OCI-LY1 (cell line): ENCODE measurements at regions not wholly inside any gene's neighbourhood (a gene's known extent, or its start where the extent isn't known, plus 50 kb on each side); places are given as distances from the start of the nearest gene placed in this dataset.

ENCODE experiments used
- H2AFZ ChIP-seq: fragments of 200-600 bp; sonication (generic), shearing (Covaris generic); 2 replicates; pipeline ENCODE4 v1.6.0; 2014; ENCODE audit warnings: antibody characterized with exemption, mild to moderate bottlenecking, low read length
- H3F3A ChIP-seq: fragments of 200-600 bp; sonication (generic), shearing (Covaris generic); 2 replicates; pipeline ENCODE4 v1.6.0; 2014; ENCODE audit warnings: mild to moderate bottlenecking, antibody characterized with exemption, low read length, moderate library complexity; ENCODE audit not compliant: insufficient read depth
- H3K27ac ChIP-seq: fragments of 200-600 bp; sonication (generic); 2 replicates; pipeline ENCODE4 v1.5.1; 2014; ENCODE audit warnings: low read length, mixed run types, mild to moderate bottlenecking, low read depth; ENCODE audit not compliant: poor library complexity, severe bottlenecking
- H3K27me3 ChIP-seq: fragments of 200-600 bp; sonication (generic); 2 replicates; pipeline ENCODE4 v1.6.0; 2014; ENCODE audit warnings: antibody characterized with exemption, mild to moderate bottlenecking, low read length, moderate library complexity; ENCODE audit not compliant: insufficient read depth
- H3K36me3 ChIP-seq: fragments of 200-600 bp; sonication (generic); 2 replicates; pipeline ENCODE4 v1.6.1; 2014; ENCODE audit warnings: mild to moderate bottlenecking, antibody characterized with exemption, low read length, moderate library complexity, mixed read lengths; ENCODE audit not compliant: insufficient read depth
- H3K4me1 ChIP-seq: fragments of 200-600 bp; sonication (generic); 2 replicates; pipeline ENCODE4 v1.5.1; 2014; ENCODE audit warnings: mild to moderate bottlenecking, low read length, moderate library complexity; ENCODE audit not compliant: insufficient read depth, severe bottlenecking
- H3K4me2 ChIP-seq: fragments of 200-600 bp; sonication (generic), shearing (Covaris generic); 2 replicates; pipeline ENCODE4 v1.6.1; 2014; ENCODE audit warnings: low read length
- H3K4me3 ChIP-seq: fragments of 200-600 bp; sonication (generic); 2 replicates; pipeline ENCODE4 v1.5.1; 2014; ENCODE audit warnings: low read length, low read depth, mild to moderate bottlenecking, mixed read lengths; ENCODE audit not compliant: poor library complexity, severe bottlenecking
- H3K79me2 ChIP-seq: fragments of 200-600 bp; shearing (Covaris generic); 2 replicates; pipeline ENCODE4 v1.6.1; 2016; ENCODE audit warnings: mixed run types, low read length, mixed read lengths; ENCODE audit not compliant: insufficient read depth
- H3K9ac ChIP-seq: fragments of 200-600 bp; sonication (generic), shearing (Covaris generic); 2 replicates; pipeline ENCODE4 v1.6.1; 2014; ENCODE audit warnings: mild to moderate bottlenecking, low read length, mixed read lengths
- H3K9me2 ChIP-seq: fragments of 200-600 bp; sonication (generic), shearing (Covaris generic); 2 replicates; pipeline ENCODE4 v1.6.1; 2014; ENCODE audit warnings: low read depth, mild to moderate bottlenecking, low read length, mixed read lengths
- H3K9me3 ChIP-seq: fragments of 200-600 bp; shearing (Covaris generic); 2 replicates; pipeline ENCODE4 v1.6.1; 2014; ENCODE audit warnings: low read length, mixed read lengths
- H4K20me1 ChIP-seq: fragments of 200-600 bp; sonication (generic), shearing (Covaris generic); 2 replicates; pipeline ENCODE4 v1.6.0; 2016; ENCODE audit warnings: mild to moderate bottlenecking, low read length; ENCODE audit not compliant: insufficient read depth
- EZH2 ChIP-seq: fragments of 200-600 bp; sonication (generic), shearing (Covaris generic); IDR thresholded peaks from 2 replicates; pipeline ENCODE4 v1.8.0; 2017; ENCODE audit warnings: borderline replicate concordance, mixed run types, mild to moderate bottlenecking, antibody characterized with exemption, low read length, moderate library complexity, mixed read lengths
- TF ChIP-seq, protein P1 (sequence below): fragments of 200-600 bp; sonication (generic), shearing (Covaris generic); IDR thresholded peaks from 2 replicates; pipeline ENCODE4 v1.5.1; 2017; ENCODE audit warnings: mild to moderate bottlenecking, antibody characterized with exemption, low read length, moderate library complexity, mixed read lengths

DNA sequence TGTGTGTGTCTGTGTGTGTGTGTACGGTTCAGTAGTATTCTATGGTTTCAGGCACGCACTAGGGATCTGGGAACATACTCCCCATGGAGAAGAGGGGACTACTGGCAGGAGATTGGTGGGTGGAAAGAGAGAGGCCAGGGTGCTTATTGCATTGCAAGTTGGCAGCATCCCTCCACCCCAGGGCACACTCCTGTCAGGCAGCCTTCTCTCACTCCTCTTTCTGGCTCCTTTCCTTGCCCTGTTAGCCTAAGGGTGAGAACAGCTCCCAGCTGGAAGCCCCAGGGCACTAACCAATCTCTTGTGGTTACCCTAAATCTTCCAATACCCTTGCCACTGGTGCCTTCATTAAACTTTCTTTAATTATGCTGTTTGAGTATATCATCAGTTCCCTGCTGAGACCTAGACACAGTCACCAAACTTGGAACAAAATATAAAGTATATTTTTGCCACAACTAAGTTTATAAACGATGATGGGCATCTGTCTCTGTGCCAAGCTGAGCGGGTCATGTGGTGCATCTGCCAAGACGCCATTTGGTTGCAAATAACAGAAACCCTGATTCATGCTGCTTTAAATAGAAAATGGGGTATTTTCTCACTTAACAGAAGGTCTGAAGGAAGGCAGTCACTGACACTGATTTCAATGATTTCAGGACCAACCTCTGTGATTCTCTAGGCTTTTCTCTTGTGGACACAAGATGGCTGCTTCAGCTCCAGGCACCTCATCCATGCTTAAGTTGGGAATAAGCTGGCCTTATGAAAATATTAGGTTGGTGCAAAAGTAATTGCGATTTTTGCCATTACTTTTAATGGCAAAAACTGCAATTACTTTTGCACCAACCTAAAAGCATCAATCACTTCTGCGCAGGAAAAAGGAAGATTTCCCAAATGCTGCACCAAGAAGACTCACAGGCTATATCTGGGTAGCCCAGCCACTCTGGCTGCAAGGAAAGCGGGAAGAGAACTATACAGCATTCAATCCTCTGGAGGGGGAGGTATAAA, 476.9 kb upstream of the PROK2 start:
- Histone ChIP-seq H3K4me3 (no peak overlapping the region), H3K9me2 (no peaks in the 10 kb centered on the region), H3K4me2 (no peak overlapping the region), H3K4me1 (no peaks in the 10 kb centered on the region), H3K27me3 (no peaks in the 10 kb centered on the region), H3F3A (no peaks in the 10 kb centered on the region), H4K20me1 (no peaks in the 10 kb centered on the region), H3K9me3 (no peaks in the 10 kb centered on the region), H3K9ac (no peak overlapping the region), H3K27ac (no peak overlapping the region), H3K79me2 (no peaks in the 10 kb centered on the region), H3K36me3 (no peaks in the 10 kb centered on the region), H2AFZ (no peak overlapping the region)
- no peak for TF ChIP-seq EZH2
- TF ChIP-seq, protein P1, sequence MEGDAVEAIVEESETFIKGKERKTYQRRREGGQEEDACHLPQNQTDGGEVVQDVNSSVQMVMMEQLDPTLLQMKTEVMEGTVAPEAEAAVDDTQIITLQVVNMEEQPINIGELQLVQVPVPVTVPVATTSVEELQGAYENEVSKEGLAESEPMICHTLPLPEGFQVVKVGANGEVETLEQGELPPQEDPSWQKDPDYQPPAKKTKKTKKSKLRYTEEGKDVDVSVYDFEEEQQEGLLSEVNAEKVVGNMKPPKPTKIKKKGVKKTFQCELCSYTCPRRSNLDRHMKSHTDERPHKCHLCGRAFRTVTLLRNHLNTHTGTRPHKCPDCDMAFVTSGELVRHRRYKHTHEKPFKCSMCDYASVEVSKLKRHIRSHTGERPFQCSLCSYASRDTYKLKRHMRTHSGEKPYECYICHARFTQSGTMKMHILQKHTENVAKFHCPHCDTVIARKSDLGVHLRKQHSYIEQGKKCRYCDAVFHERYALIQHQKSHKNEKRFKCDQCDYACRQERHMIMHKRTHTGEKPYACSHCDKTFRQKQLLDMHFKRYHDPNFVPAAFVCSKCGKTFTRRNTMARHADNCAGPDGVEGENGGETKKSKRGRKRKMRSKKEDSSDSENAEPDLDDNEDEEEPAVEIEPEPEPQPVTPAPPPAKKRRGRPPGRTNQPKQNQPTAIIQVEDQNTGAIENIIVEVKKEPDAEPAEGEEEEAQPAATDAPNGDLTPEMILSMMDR, result no peak

DNA sequence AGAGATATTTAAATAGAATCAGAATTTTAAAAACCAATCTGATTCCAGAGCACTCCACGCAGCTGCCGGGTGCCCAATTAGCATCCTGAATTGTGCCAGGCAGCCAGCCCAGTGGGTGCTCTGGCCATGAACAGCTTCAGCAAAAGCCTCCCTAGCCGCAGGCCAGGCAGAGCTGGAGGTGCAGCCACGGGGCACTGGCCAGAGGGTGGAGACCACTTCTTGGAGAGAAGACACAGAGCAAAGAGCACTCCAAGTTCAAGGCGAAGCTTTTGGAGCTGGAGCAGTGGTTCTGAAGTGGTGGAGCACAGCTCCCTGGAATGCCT, 475.6 kb upstream of the PROK2 start:
- TF ChIP-seq, protein P1, result no peak
- no peaks in the 10 kb centered on the region for H3K79me2 ChIP-seq
- no peak overlapping the region for H3K4me3 ChIP-seq
- no peaks in the 10 kb centered on the region for H3K9me3 ChIP-seq
- H3F3A ChIP-seq, result no peaks in the 10 kb centered on the region
- H3K27ac ChIP-seq, result no peak overlapping the region
- no peaks in the 10 kb centered on the region for H4K20me1 ChIP-seq
- peaks cover 10% of the 10 kb centered on the region for H3K4me1 ChIP-seq
- no peaks in the 10 kb centered on the region for H3K9me2 ChIP-seq
- H2AFZ ChIP-seq, result no peak overlapping the region
- no peak overlapping the region for H3K9ac ChIP-seq
- no peaks in the 10 kb centered on the region for H3K27me3 ChIP-seq
- no peaks in the 10 kb centered on the region for H3K36me3 ChIP-seq
- no peak overlapping the region for H3K4me2 ChIP-seq

DNA sequence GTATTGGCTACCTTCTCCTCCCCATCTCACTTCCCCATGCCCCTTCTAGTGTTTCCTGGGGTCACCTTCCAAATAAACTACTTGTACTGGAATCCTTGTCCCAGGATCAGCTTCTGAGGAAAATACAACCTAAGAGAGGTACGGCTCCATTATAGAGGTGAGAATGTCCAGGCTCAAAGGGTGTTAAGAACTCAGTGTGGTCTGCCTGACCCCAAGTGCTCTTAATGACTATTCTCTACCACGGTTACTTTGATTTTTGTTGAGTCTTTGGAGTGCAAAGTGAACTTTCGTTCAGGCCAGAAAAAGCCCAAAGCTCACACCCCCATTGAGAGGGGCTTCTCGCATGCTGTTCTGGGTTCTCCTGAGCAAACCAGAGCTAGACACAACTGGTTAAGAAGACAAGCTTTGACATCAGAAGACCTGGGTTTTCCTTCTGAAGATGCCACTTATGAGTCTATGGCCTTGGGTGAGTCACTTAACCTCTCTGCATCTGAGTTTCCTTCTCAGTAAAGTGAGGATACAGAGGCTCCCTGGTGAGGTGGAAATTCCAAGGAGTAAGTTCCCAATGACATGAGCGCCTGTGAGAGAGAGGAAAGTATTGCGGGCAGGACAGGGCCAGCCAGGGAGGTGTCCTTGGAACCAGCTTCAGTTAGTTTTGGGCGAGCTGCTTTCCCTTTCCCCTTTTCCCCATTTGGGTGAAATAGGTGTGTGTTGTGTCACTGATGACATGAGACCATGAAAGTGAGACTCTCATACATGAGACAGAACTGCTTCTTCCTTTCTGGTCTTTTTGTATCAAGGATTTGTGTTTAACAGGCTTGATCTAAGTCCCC, 475.0 kb upstream of the PROK2 start:
- no peaks in the 10 kb centered on the region for H3K27me3 ChIP-seq
- H3K27ac ChIP-seq, result no peak overlapping the region
- no peaks in the 10 kb centered on the region for H3K9me3 ChIP-seq
- H3K9me2 ChIP-seq, result no peaks in the 10 kb centered on the region
- H3K9ac ChIP-seq, result no peak overlapping the region
- H3K4me2 ChIP-seq, result no peak overlapping the region
- no peaks in the 10 kb centered on the region for H3K36me3 ChIP-seq
- no peaks in the 10 kb centered on the region for H3K79me2 ChIP-seq
- H3K4me3 ChIP-seq, result no peak overlapping the region
- no peak overlapping the region for H2AFZ ChIP-seq
- peaks cover 11% of the 10 kb centered on the region for H3K4me1 ChIP-seq
- TF ChIP-seq, protein P1, result no peak
- no peak for TF ChIP-seq EZH2
- no peaks in the 10 kb centered on the region for H3F3A ChIP-seq
- H4K20me1 ChIP-seq, result no peaks in the 10 kb centered on the region
